ENCODE measurements at regions not wholly inside any gene's neighbourhood (a gene's known extent, or its start where the extent isn't known, plus 50 kb on each side); places are given as distances from the start of the nearest gene placed in this dataset.

DNA sequence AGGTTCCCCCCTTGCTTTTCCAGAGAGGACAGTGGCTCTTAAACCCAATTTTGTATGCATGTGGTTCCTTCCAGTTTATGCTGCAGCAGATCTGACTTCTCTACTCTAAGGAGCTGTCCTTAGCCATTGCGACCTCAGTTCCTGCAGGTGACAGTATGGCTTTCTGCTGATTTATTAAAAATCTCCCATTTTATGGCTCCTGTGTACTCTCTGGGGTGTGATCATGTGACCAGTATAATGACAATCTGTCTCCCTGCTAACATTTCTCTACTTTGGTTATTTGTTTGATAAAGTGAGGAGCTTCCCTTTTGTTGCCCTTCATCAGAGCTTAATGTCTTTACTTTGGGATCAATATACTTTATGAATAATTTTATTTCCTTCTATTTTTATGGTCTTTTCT is 148.7 kb upstream of the VRK2 start:
- TF ChIP-seq, protein P1, sequence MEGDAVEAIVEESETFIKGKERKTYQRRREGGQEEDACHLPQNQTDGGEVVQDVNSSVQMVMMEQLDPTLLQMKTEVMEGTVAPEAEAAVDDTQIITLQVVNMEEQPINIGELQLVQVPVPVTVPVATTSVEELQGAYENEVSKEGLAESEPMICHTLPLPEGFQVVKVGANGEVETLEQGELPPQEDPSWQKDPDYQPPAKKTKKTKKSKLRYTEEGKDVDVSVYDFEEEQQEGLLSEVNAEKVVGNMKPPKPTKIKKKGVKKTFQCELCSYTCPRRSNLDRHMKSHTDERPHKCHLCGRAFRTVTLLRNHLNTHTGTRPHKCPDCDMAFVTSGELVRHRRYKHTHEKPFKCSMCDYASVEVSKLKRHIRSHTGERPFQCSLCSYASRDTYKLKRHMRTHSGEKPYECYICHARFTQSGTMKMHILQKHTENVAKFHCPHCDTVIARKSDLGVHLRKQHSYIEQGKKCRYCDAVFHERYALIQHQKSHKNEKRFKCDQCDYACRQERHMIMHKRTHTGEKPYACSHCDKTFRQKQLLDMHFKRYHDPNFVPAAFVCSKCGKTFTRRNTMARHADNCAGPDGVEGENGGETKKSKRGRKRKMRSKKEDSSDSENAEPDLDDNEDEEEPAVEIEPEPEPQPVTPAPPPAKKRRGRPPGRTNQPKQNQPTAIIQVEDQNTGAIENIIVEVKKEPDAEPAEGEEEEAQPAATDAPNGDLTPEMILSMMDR (IDR thresholded peaks at IDR 0.05): no peak
- no peak for TF ChIP-seq POLR2A (IDR thresholded peaks at IDR 0.05)
